Liver (tissue), 8 donors: ENCODE measurements at regions not wholly inside any gene's neighbourhood (a gene's known extent, or its start where the extent isn't known, plus 50 kb on each side); places are given as distances from the start of the nearest gene placed in this dataset.

ENCODE experiments used
- DNase-seq: peaks from one replicate; pipeline ENCODE4 v3.0.0-alpha.2; 2017; ENCODE audit warnings: low spot score
- H3K27ac ChIP-seq, 2 donors: one replicate each; pipeline ENCODE4 v1.7.0; 2013; ENCODE audit warnings: inconsistent platforms in 2 of 2, low read length in 2 of 2, control low read depth in 1 of 2, low read depth in 1 of 2, mild to moderate bottlenecking in 1 of 2
- H3K27me3 ChIP-seq, 4 donors: one replicate each; pipeline versions ENCODE4 v1.6.1 to v1.7.0; 2013; ENCODE audit warnings: low read length in 3 of 4, inconsistent platforms in 1 of 4, mild to moderate bottlenecking in 1 of 4, moderate library complexity in 1 of 4; ENCODE audit not compliant: control insufficient read depth in 4 of 4, insufficient read depth in 4 of 4
- H3K36me3 ChIP-seq, 4 donors: one replicate each; pipeline versions ENCODE4 v1.6.1 to v1.7.0; 2013; ENCODE audit warnings: low read length in 3 of 4, mild to moderate bottlenecking in 3 of 4, low read depth in 1 of 4, moderate library complexity in 1 of 4; ENCODE audit not compliant: control insufficient read depth in 4 of 4, insufficient read depth in 3 of 4
- H3K4me1 ChIP-seq, 4 donors: one replicate each; pipeline versions ENCODE4 v1.6.1 to v1.7.0; 2013; ENCODE audit warnings: low read length in 3 of 4, mild to moderate bottlenecking in 3 of 4, moderate library complexity in 1 of 4; ENCODE audit not compliant: control insufficient read depth in 4 of 4, insufficient read depth in 4 of 4
- H3K4me3 ChIP-seq, 3 donors: one replicate each; pipeline versions ENCODE4 v1.6.1 to v1.7.0; 2013; ENCODE audit warnings: low read length in 3 of 3, control low read depth in 1 of 3, low read depth in 1 of 3, mild to moderate bottlenecking in 1 of 3
- H3K9ac ChIP-seq, 2 donors: one replicate each; pipeline ENCODE4 v1.7.0; 2013; ENCODE audit warnings: low read length in 2 of 2, mild to moderate bottlenecking in 2 of 2, moderate library complexity in 2 of 2, control low read depth in 1 of 2, low read depth in 1 of 2
- H3K9me3 ChIP-seq, 4 donors: one replicate each; pipeline versions ENCODE4 v1.6.1 to v1.7.0; 2013; ENCODE audit warnings: low read length in 3 of 4; ENCODE audit not compliant: control insufficient read depth in 4 of 4
- EGR1 ChIP-seq, 2 donors: IDR thresholded peaks; 2 replicates each; pipeline ENCODE4 v1.6.1; 2016 to 2018; ENCODE audit warnings: antibody characterized with exemption in 2 of 2, low read depth in 2 of 2
- FOXA1 ChIP-seq: IDR thresholded peaks from 2 replicates; pipeline ENCODE4 v1.6.1; 2016; ENCODE audit warnings: antibody characterized with exemption
- FOXA2 ChIP-seq: IDR thresholded peaks from 2 replicates; pipeline ENCODE4 v1.6.1; 2016; ENCODE audit warnings: antibody characterized with exemption
- GABPA ChIP-seq, 2 donors: IDR thresholded peaks in 1 of 2; conservative IDR thresholded peaks in 1 of 2; 2 replicates each; pipeline ENCODE4 v1.6.1; 2016; ENCODE audit warnings: antibody characterized with exemption in 2 of 2, mild to moderate bottlenecking in 1 of 2, moderate library complexity in 1 of 2
- HNF4A ChIP-seq, 2 donors: conservative IDR thresholded peaks; 2 replicates each; pipeline ENCODE4 v1.6.1; 2016; ENCODE audit warnings: antibody characterized with exemption in 2 of 2, mild to moderate bottlenecking in 2 of 2
- HNF4G ChIP-seq: IDR thresholded peaks from 2 replicates; pipeline ENCODE4 v1.6.1; 2016; ENCODE audit warnings: antibody characterized with exemption
- JUND ChIP-seq, 2 donors: IDR thresholded peaks; 2 replicates each; pipeline ENCODE4 v1.6.1; 2016; ENCODE audit warnings: antibody characterized with exemption in 2 of 2
- NR2F2 ChIP-seq: IDR thresholded peaks from 2 replicates; pipeline ENCODE4 v1.6.1; 2016; ENCODE audit warnings: antibody characterized with exemption
- RAD21 ChIP-seq, 2 donors: IDR thresholded peaks; 2 replicates each; pipeline ENCODE4 v1.6.1; 2016; ENCODE audit warnings: antibody characterized with exemption in 2 of 2, mild to moderate bottlenecking in 2 of 2
- RXRA ChIP-seq, 2 donors: IDR thresholded peaks; 2 replicates each; pipeline ENCODE4 v1.6.1; 2017 to 2018; ENCODE audit warnings: antibody characterized with exemption in 2 of 2, mild to moderate bottlenecking in 1 of 2
- SP1 ChIP-seq: IDR thresholded peaks from 2 replicates; pipeline ENCODE4 v1.6.1; 2018; ENCODE audit warnings: antibody characterized with exemption, mild to moderate bottlenecking
- TAF1 ChIP-seq: conservative IDR thresholded peaks from 2 replicates; pipeline ENCODE4 v1.6.1; 2016; ENCODE audit warnings: antibody characterized with exemption, mild to moderate bottlenecking
- YY1 ChIP-seq: IDR thresholded peaks from 2 replicates; pipeline ENCODE4 v1.6.1; 2016; ENCODE audit warnings: antibody characterized with exemption, mild to moderate bottlenecking
- WGBS: extraction: QIAGEN DNeasy Blood & Tissue Kit; methylation state at CpG from one replicate; pipeline ENCODE4 v1.1.7; 2013; 5-methylcytosine and 5-hydroxymethylcytosine counted together
- TF ChIP-seq, protein P1 (sequence below): IDR thresholded peaks from 2 replicates; pipeline ENCODE4 v1.6.1; 2016; ENCODE audit warnings: antibody characterized with exemption
- TF ChIP-seq, protein P2 (sequence below): IDR thresholded peaks from 2 replicates; pipeline ENCODE4 v1.6.1; 2016; ENCODE audit warnings: antibody characterized with exemption, mild to moderate bottlenecking
- TF ChIP-seq, protein P3 (sequence below): IDR thresholded peaks from 2 replicates; pipeline ENCODE4 v1.6.1; 2016; ENCODE audit warnings: antibody characterized with exemption
- TF ChIP-seq, protein P4 (sequence below): fragments of 150-350 bp; IDR thresholded peaks from 2 replicates; pipeline ENCODE4 v1.5.1; 2017; ENCODE audit warnings: improper control_type of control experiment, low read depth, low read length; ENCODE audit not compliant: missing input control
- TF ChIP-seq, protein P5 (sequence below): IDR thresholded peaks from 2 replicates; pipeline ENCODE4 v1.6.1; 2016; ENCODE audit warnings: antibody characterized with exemption
- donor health status: healthy.
- donor health status: healthy.
- donor health status: healthy.
- donor health status: healthy.
- donor health status: healthy.

DNA sequence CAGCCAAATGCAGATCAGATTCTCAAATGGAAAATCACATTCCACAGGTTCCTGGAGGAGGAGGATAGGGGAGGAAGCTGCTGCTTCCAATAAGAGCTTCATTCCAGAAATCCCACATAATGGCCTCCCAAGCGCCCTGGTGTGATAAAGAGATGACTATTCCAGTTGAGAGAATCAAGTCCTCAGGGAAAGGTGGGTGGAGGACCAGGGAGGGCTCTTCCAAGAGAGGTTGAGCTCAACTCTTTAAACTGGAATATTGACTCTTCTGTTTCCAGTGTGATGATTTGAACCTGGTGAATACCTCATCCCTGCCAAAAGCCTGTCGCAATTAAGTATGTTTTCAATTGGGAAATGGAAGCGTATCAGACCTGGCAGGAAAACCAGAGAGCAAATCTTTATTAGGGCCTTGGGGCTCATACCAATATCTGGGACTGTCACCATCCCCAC lies 81.4 kb upstream of the DYNLRB2 start:
- peak overlapping the region in 1 of 2 donors; percentile 41 for H3K27ac ChIP-seq
- H3K4me1 ChIP-seq = peaks cover 7 to 54% (median 42%) of the 10 kb centered on the region in 4 donors
- no peaks in the 10 kb centered on the region for H3K27me3 ChIP-seq
- H3K4me3 ChIP-seq = no peak overlapping the region
- DNase-seq = no peak
- no peaks in the 10 kb centered on the region for H3K9me3 ChIP-seq
- WGBS = 46% methylated on average over 3 of the region's 3 CpGs
- H3K9ac ChIP-seq = no peak overlapping the region
- H3K36me3 ChIP-seq = no peaks in the 10 kb centered on the region
- TF ChIP-seq EGR1 (IDR thresholded peaks at IDR 0.05; ENCODE audit: low read depth in 2 of 2) = no peak
- TF ChIP-seq, protein P1, sequence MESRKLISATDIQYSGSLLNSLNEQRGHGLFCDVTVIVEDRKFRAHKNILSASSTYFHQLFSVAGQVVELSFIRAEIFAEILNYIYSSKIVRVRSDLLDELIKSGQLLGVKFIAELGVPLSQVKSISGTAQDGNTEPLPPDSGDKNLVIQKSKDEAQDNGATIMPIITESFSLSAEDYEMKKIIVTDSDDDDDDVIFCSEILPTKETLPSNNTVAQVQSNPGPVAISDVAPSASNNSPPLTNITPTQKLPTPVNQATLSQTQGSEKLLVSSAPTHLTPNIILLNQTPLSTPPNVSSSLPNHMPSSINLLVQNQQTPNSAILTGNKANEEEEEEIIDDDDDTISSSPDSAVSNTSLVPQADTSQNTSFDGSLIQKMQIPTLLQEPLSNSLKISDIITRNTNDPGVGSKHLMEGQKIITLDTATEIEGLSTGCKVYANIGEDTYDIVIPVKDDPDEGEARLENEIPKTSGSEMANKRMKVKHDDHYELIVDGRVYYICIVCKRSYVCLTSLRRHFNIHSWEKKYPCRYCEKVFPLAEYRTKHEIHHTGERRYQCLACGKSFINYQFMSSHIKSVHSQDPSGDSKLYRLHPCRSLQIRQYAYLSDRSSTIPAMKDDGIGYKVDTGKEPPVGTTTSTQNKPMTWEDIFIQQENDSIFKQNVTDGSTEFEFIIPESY = peak; percentile 30
- TF ChIP-seq, protein P2, sequence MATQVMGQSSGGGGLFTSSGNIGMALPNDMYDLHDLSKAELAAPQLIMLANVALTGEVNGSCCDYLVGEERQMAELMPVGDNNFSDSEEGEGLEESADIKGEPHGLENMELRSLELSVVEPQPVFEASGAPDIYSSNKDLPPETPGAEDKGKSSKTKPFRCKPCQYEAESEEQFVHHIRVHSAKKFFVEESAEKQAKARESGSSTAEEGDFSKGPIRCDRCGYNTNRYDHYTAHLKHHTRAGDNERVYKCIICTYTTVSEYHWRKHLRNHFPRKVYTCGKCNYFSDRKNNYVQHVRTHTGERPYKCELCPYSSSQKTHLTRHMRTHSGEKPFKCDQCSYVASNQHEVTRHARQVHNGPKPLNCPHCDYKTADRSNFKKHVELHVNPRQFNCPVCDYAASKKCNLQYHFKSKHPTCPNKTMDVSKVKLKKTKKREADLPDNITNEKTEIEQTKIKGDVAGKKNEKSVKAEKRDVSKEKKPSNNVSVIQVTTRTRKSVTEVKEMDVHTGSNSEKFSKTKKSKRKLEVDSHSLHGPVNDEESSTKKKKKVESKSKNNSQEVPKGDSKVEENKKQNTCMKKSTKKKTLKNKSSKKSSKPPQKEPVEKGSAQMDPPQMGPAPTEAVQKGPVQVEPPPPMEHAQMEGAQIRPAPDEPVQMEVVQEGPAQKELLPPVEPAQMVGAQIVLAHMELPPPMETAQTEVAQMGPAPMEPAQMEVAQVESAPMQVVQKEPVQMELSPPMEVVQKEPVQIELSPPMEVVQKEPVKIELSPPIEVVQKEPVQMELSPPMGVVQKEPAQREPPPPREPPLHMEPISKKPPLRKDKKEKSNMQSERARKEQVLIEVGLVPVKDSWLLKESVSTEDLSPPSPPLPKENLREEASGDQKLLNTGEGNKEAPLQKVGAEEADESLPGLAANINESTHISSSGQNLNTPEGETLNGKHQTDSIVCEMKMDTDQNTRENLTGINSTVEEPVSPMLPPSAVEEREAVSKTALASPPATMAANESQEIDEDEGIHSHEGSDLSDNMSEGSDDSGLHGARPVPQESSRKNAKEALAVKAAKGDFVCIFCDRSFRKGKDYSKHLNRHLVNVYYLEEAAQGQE = no peak
- TF ChIP-seq RXRA (IDR thresholded peaks at IDR 0.05) = peak; percentile 62 to 88
- TF ChIP-seq, protein P3, sequence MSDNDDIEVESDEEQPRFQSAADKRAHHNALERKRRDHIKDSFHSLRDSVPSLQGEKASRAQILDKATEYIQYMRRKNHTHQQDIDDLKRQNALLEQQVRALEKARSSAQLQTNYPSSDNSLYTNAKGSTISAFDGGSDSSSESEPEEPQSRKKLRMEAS = peak; percentile 54
- no peak for TF ChIP-seq FOXA2
- TF ChIP-seq, protein P4, sequence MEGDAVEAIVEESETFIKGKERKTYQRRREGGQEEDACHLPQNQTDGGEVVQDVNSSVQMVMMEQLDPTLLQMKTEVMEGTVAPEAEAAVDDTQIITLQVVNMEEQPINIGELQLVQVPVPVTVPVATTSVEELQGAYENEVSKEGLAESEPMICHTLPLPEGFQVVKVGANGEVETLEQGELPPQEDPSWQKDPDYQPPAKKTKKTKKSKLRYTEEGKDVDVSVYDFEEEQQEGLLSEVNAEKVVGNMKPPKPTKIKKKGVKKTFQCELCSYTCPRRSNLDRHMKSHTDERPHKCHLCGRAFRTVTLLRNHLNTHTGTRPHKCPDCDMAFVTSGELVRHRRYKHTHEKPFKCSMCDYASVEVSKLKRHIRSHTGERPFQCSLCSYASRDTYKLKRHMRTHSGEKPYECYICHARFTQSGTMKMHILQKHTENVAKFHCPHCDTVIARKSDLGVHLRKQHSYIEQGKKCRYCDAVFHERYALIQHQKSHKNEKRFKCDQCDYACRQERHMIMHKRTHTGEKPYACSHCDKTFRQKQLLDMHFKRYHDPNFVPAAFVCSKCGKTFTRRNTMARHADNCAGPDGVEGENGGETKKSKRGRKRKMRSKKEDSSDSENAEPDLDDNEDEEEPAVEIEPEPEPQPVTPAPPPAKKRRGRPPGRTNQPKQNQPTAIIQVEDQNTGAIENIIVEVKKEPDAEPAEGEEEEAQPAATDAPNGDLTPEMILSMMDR = no peak
- no peak for TF ChIP-seq TAF1
- TF ChIP-seq RAD21 (IDR thresholded peaks at IDR 0.05) = peak; percentile 40 to 64
- peak; percentile 55 to 76 for TF ChIP-seq HNF4A (conservative IDR thresholded peaks at IDR 0.05)
- peak; percentile 72 for TF ChIP-seq YY1
- no peak for TF ChIP-seq HNF4G
- TF ChIP-seq NR2F2 = no peak
- peak in 1 of 2 donors; percentile 75 for TF ChIP-seq JUND (IDR thresholded peaks at IDR 0.05)
- TF ChIP-seq, protein P5, sequence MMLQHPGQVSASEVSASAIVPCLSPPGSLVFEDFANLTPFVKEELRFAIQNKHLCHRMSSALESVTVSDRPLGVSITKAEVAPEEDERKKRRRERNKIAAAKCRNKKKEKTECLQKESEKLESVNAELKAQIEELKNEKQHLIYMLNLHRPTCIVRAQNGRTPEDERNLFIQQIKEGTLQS = no peak
- peak; percentile 56 for TF ChIP-seq SP1
- peak; percentile 51 for TF ChIP-seq FOXA1
- TF ChIP-seq GABPA (IDR thresholded peaks at IDR 0.05 in 1 of 2, conservative IDR thresholded peaks at IDR 0.05 in 1 of 2) = no peak
